ENCODE measurements at regions not wholly inside any gene's neighbourhood (a gene's known extent, or its start where the extent isn't known, plus 50 kb on each side); places are given as distances from the start of the nearest gene placed in this dataset.

DNA sequence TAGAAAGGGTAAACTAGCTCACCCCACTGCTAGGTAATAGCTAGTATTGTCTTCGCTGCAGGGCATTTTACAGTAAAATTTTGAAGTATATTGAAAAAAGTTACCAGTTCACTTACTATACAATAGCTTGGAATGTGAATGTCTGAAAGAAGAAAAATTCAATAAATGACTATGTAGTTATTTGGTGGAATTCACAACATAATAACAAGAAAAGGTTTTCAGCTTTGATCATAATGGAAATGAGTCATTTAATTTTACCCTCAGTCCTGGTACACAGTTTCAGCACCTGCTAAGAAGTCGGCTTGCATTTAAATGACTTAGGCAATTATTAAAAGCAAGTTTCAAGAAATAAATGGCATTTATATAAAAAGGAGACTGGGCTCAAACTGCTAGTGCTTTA lies 90.4 kb downstream of the NUP35 start:
- DNase-seq: no peak

GRCh38 chr2:183215917-183216316 lies 91.7 kb downstream of the NUP35 start:
- intact Hi-C loops (cut with DNase I): no loop called here
- no peak for DNase-seq

More for the DNA sequence above, 90.4 kb downstream of the NUP35 start:
- intact Hi-C loops (cut with DNase I): no loop called here

- intact Hi-C loops (cut with DNase I): no loop called here
- no peak for DNase-seq
Measured at GRCh38 chr2:183219888-183220287, 95.6 kb downstream of the NUP35 start.

GRCh38 chr2:183222751-183223150 lies 98.5 kb downstream of the NUP35 start:
- intact Hi-C loops (cut with DNase I): no loop called here
- DNase-seq: no peak

GRCh38 chr2:183224948-183225347 lies 100.7 kb downstream of the NUP35 start:
- intact Hi-C loops (cut with DNase I): no loop called here
- no peak for DNase-seq

- no peak for DNase-seq
- intact Hi-C loops (cut with DNase I): no loop called here
Measured at GRCh38 chr2:183227176-183227575, 102.9 kb downstream of the NUP35 start.

GRCh38 chr2:183229386-183229785 lies 105.1 kb downstream of the NUP35 start:
- intact Hi-C loops (cut with DNase I): no loop called here
- DNase-seq: no peak

GRCh38 chr2:183232161-183232865 lies 108.1 kb downstream of the NUP35 start:
- intact Hi-C loops (cut with DNase I): no loop called here
- no peak for DNase-seq

- intact Hi-C loops (cut with DNase I): no loop called here
- no peak for DNase-seq
Measured at GRCh38 chr2:183242937-183243336, 118.7 kb downstream of the NUP35 start.

DNA sequence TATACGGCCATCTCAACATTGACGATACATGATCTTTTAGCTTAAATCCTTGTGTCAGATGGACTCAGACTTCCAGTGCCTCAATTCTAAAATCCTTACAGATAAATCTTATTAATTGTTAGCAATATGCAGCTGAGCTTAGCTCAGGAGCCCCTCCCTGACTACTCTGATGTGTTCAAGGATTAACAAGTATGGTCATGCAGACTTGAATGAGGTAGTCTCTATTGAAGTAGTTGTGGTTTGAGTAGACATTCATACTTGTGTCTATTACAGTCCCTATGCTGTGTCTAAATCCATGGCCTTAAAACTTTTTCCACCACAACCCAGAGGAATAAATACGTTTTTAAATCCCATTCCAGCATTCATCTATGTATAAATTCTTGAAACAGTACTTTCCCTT lies 119.5 kb downstream of the NUP35 start:
- intact Hi-C loops (cut with DNase I): no loop called here
- no peak for DNase-seq

- DNase-seq: no peak
- intact Hi-C loops (cut with DNase I): no loop called here
Measured at GRCh38 chr2:183244300-183244844, 120.1 kb downstream of the NUP35 start.

- intact Hi-C loops (cut with DNase I): loop anchor here (5.0 kb wide), 1 partner anchor 108 kb away; no protein-coding TSS in a partner anchor
Measured at GRCh38 chr2:183248866-183249567, 124.8 kb downstream of the NUP35 start.

DNA sequence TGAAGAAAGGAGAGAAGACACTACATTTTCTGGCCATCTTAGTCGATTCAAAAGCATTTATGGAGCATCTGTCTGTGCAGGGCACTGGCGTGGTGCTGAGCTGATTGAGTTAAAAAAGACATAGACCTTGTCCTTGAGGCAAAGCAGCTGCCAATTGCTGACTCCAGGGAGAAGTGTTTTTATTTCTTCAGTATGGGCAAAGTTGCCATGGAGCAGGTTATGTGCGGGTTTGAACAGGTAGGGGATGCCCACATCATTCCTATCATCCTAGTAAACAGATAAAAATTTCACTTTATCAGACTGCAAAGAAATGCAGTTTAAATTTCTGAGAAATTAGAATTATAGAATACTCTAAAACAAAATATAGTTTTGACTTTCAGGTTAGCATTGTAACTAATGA lies 125.8 kb downstream of the NUP35 start:
- no peak for DNase-seq
- intact Hi-C loops (cut with DNase I): no loop called here

More at GRCh38 chr2:183248866-183249567, 124.8 kb downstream of the NUP35 start:
- DNase-seq: no peak

DNA sequence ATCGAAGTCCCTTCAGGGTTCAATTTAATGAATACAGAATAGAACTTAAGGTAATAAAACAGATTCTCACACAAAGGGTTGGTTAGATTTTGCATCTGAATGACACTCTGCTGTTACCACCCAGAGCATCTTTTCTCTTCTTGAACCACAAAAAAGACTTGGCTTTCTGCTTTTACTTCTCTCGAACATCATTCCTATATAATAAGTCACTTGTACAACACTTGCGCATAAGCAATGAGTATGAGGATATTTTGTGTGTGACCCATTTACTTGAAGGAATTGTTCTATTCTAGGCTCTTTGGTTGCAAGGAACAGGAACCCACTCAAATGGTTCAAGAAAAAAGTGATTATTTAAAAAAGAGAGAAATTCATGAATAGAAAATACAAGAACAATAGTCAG lies 126.2 kb downstream of the NUP35 start:
- intact Hi-C loops (cut with DNase I): no loop called here
- DNase-seq: no peak

GRCh38 chr2:183253441-183254130 lies 129.3 kb downstream of the NUP35 start:
- intact Hi-C loops (cut with DNase I): no loop called here
- DNase-seq: peak in 2 of 10 donors; percentile 3 to 22

- no peak for DNase-seq
Measured at GRCh38 chr2:183255411-183255810, 131.2 kb downstream of the NUP35 start.

GRCh38 chr2:183259921-183260320 lies 135.7 kb downstream of the NUP35 start:
- DNase-seq: no peak
- intact Hi-C loops (cut with DNase I): no loop called here

More at GRCh38 chr2:183255411-183255810, 131.2 kb downstream of the NUP35 start:
- intact Hi-C loops (cut with DNase I): no loop called here

- peak in 3 of 10 donors; percentile 6 to 86 (median 42) for DNase-seq
- intact Hi-C loops (cut with DNase I): no loop called here
Measured at GRCh38 chr2:183260527-183260926, 136.3 kb downstream of the NUP35 start.

DNA sequence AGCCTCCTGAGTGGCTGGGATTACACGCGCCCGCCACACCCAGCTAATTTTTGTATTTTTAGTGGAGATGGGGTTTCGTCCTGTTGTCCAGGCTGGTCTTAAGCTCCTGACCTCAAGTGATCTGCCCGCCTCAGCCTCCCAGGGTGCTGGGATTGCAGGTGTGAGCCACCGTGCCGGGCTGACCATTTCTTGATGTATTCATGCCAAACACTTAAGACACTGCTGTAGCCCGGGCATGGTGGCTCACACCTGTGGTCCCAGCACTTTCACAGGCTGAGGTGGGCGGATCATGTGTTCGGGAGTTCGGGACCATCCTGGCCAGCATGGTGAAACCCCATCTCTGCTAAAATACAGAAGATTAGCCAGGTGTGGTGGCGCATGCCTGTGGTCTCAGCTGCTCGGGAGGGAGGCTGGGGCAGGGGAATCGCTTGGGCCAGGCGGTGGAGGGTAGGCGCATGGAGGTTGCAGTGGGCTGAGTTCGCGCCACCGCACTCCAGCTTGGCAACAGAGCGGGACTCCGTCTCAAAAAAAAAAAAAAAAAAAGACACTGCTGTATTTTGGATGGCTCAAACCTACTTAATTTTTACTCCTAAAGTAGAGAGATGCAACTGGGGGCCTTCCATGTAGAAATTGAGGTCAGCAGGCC lies 140.8 kb downstream of the NUP35 start:
- intact Hi-C loops (cut with DNase I): no loop called here
- peak in 2 of 10 donors; percentile 65 to 68 for DNase-seq

DNA sequence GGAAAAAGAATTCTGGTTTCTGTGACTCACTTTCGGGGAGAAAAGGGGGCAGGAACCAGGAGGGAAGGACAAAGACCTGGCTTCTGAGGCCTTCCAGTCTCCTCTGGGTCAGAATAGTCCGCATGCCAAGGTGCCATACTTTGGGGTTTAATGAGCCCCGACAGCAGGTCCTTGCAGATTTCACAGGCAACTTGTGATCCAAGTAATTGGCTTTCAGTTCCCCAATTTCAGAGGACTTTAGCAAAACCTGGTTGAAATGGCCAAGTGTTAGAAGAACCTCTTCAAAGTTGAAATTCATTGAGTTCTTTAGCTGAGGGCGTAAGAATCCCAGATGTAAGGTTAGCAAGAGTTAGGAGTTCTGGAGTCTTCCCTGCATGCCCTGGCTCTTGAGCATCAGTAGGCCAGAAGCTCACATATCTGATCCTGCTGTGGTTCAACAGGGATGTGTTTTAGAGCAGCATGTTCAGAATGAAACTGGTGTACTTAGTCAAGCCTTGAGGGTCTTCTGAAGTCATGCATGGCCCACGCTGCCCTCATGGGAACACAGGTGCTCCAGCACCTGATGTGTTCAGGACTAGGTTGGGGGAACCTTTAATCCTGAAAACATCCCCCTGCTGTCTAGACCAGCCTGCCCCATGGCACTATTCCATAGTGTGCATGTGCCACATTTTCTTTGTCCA lies 143.0 kb downstream of the NUP35 start:
- intact Hi-C loops (cut with DNase I): no loop called here
- DNase-seq: no peak
